ENCODE measurements at regions not wholly inside any gene's neighbourhood (a gene's known extent, or its start where the extent isn't known, plus 50 kb on each side); places are given as distances from the start of the nearest gene placed in this dataset.

DNA sequence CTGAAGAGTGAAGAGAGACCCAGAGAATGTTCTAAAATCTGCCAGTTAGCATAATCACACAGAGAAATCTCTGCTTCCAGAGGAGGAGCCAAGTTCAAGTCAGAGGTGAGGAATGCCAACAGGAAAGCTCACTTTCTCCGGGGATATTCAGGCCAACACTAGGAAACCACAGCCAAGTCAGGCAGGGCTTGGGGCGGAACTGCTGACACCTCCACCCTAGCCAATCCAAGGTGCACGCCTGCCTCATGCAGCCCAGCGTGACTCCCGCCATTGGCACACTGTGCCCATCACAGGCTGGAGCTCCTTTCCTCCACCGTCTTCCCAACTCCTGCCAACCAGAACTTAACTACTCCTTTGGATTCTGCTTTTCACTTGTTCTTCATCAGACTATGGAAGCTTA is 374.3 kb upstream of the CCDC196 start:
- TF ChIP-seq, protein P1, sequence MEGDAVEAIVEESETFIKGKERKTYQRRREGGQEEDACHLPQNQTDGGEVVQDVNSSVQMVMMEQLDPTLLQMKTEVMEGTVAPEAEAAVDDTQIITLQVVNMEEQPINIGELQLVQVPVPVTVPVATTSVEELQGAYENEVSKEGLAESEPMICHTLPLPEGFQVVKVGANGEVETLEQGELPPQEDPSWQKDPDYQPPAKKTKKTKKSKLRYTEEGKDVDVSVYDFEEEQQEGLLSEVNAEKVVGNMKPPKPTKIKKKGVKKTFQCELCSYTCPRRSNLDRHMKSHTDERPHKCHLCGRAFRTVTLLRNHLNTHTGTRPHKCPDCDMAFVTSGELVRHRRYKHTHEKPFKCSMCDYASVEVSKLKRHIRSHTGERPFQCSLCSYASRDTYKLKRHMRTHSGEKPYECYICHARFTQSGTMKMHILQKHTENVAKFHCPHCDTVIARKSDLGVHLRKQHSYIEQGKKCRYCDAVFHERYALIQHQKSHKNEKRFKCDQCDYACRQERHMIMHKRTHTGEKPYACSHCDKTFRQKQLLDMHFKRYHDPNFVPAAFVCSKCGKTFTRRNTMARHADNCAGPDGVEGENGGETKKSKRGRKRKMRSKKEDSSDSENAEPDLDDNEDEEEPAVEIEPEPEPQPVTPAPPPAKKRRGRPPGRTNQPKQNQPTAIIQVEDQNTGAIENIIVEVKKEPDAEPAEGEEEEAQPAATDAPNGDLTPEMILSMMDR (IDR thresholded peaks at IDR 0.05): no peak
- no peak for TF ChIP-seq FOXM1 (IDR thresholded peaks at IDR 0.05; ENCODE audit: low read depth)
- no peak for TF ChIP-seq CHD2 (IDR thresholded peaks at IDR 0.05; ENCODE audit: low read length, partially characterized antibody)
- no peak for TF ChIP-seq RAD21 (IDR thresholded peaks at IDR 0.05; ENCODE audit: low read length)
- TF ChIP-seq, protein P2, sequence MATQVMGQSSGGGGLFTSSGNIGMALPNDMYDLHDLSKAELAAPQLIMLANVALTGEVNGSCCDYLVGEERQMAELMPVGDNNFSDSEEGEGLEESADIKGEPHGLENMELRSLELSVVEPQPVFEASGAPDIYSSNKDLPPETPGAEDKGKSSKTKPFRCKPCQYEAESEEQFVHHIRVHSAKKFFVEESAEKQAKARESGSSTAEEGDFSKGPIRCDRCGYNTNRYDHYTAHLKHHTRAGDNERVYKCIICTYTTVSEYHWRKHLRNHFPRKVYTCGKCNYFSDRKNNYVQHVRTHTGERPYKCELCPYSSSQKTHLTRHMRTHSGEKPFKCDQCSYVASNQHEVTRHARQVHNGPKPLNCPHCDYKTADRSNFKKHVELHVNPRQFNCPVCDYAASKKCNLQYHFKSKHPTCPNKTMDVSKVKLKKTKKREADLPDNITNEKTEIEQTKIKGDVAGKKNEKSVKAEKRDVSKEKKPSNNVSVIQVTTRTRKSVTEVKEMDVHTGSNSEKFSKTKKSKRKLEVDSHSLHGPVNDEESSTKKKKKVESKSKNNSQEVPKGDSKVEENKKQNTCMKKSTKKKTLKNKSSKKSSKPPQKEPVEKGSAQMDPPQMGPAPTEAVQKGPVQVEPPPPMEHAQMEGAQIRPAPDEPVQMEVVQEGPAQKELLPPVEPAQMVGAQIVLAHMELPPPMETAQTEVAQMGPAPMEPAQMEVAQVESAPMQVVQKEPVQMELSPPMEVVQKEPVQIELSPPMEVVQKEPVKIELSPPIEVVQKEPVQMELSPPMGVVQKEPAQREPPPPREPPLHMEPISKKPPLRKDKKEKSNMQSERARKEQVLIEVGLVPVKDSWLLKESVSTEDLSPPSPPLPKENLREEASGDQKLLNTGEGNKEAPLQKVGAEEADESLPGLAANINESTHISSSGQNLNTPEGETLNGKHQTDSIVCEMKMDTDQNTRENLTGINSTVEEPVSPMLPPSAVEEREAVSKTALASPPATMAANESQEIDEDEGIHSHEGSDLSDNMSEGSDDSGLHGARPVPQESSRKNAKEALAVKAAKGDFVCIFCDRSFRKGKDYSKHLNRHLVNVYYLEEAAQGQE (IDR thresholded peaks at IDR 0.05; ENCODE audit: low read depth, low read length): no peak
- TF ChIP-seq RFX5 (IDR thresholded peaks at IDR 0.05; ENCODE audit: low read length): no peak
- TF ChIP-seq EP300 (IDR thresholded peaks at IDR 0.05; ENCODE audit: borderline replicate concordance in 1 of 2, low read depth in 1 of 2, low read length in 1 of 2): no peak
- TF ChIP-seq TEAD4 (IDR thresholded peaks at IDR 0.05; ENCODE audit: borderline replicate concordance, insufficient read depth): no peak
- no peak for TF ChIP-seq ELF1 (IDR thresholded peaks at IDR 0.05)
- no peak for TF ChIP-seq TAF1 (IDR thresholded peaks at IDR 0.05; ENCODE audit: borderline replicate concordance, low read depth, low read length)

Data from SK-N-SH (cell line).